ENCODE measurements at regions not wholly inside any gene's neighbourhood (a gene's known extent, or its start where the extent isn't known, plus 50 kb on each side); places are given as distances from the start of the nearest gene placed in this dataset.

- no peak for DNase-seq
Measured at GRCh38 chr6:23562554-23562953, 563.5 kb upstream of the NRSN1 start.

DNA sequence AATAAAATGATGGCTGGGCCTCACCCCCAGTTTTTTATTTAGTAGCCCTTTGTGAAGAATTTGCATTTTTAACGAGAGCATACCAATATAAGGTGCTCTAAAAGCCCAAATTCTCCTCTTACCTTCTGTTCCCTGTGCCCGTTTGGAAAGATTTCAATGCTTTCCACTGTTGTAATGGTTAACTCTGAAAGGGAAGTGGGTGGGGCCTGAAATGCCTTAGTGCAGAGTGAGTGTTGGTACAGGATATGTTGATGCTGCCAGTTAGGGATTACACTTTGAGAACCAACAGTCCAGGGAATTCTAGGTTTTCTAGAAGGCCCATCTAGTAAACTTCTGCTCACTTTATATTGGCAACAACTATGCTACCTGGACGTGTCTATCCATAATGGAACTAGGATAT, 562.7 kb upstream of the NRSN1 start:
- DNase-seq, result no peak

DNA sequence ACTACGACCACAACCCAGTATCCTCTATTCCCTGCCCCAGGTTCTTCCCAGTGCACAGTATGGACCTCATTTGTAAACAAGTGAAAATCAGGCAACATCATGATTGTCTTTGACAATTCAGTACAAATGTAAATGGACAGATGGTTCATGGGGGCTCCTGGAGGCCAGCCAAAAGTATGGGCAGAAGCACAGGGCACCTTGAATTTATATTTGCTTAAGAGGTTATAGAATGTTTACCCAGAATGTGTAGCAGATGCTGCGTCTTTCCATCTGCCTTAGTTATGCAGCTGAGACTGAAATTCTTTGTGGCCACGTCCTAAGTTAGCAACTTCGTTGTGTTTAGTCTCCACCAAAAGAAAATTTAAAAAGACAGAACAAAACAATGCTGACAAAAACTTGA, 559.6 kb upstream of the NRSN1 start:
- DNase-seq, result no peak

- no peak for DNase-seq
Measured at GRCh38 chr6:23568292-23568691, 557.7 kb upstream of the NRSN1 start.

- DNase-seq, result no peak
Measured at GRCh38 chr6:23584134-23584763, 541.8 kb upstream of the NRSN1 start.

DNA sequence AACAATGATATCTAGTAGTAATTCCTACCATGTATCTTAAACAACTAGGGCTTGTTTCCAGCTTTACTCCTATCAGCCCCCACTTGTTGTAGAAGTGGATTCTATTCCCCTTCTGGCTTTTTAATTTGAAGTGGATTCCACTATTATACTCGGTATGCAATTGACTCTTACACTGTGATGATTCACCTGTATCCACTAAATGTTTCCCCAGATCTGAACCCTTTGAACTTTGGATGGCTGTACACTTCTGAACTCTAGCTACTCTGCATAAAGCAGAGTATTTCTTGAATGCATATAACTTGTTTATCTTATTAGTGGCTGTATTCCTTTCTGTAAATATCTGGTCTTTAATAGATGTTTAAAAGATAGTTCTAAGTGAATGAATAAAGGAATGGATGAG, 538.4 kb upstream of the NRSN1 start:
- DNase-seq, result no peak

GRCh38 chr6:23589811-23590210, 536.2 kb upstream of the NRSN1 start:
- no peak for DNase-seq

DNA sequence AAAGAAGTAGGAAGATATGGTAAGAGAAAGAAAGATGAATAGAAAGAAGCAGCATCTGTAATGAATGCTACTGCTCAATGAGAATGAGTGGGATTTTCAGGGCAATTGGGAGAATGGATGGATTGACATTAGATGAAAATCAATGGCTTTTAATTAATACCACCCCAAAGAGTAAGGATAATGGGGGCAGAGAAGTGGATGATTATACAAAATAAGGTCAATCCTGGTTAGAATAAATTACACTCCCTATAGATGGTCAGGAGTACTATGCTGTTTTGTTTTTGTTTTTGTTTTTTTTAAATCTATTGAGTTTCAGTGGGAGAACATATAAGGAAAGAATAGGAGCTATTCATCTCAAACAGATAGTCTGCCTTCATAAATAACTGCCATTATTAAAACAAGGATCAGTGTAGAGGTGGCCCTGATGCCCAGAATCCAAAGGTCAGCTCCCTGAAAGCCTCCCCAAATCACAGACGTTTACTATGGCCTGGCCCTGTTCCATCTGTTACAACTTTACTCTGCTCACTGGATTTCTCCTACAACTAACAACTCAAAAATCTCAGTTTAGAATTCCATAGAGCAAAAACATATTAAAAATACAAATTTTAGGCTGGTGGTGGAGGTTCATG, 535.4 kb upstream of the NRSN1 start:
- no peak for DNase-seq

DNA sequence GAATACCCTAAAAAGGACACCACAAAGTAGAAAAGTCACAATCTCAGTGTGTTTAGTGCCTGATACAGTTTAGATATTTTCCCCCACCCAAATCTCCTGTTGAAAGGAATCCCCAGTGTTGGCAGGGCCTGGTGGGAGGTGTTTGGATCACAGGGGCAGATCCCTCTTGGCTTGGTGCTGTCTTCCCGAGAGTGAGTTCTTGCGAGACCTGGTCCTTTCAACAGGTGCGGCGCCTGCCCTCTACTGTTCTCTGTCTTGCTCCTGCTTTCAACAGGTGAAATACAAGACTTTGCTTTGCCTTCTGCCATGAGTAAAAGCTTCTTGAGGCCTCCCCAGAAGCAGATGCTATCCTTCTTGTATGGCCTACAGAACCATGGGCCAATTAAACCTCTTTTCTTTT, 534.3 kb upstream of the NRSN1 start:
- no peak for DNase-seq

DNA sequence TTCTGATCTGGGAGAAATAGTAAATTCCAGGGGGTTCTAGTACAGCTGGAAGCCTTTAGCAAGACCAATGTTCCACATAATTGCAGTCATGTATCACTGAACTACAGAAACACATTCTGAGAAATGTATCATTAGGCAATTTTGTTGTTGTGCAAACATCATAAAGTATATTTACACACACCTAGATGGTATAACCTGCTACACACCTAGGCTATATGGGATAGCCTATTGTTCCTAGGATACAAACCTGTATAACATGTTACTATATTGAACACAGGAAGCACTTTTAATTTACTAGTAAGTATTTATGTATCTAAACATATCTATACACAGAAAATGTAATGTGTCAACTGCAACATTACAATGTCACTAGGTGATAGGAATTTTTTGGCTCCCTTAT, 525.9 kb upstream of the NRSN1 start:
- no peak for DNase-seq

DNA sequence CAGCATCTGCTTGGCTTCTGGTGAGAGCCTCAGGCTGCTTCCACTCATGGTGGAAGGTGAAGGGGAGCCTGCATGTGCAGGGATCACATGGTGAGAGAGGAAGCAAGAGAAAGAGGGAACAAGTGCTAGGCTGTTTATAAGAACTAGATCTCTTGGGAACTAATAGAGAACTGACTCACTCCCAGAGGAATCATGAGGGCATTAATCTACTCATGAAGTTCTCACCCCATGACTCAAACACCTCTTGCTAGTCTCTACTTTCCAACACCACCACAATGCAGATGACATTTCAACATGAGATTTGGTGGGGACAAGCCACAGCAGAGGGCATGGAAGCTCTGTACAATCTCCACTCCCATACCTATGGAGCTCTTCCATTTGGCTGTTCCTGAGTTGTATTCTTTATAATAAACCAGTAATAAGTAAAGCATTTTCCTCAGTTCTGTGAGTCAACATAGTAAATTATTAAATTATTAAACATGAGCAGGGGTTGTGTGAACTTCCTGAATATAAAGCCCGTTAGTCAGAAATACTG, 524.1 kb upstream of the NRSN1 start:
- DNase-seq, result no peak

DNA sequence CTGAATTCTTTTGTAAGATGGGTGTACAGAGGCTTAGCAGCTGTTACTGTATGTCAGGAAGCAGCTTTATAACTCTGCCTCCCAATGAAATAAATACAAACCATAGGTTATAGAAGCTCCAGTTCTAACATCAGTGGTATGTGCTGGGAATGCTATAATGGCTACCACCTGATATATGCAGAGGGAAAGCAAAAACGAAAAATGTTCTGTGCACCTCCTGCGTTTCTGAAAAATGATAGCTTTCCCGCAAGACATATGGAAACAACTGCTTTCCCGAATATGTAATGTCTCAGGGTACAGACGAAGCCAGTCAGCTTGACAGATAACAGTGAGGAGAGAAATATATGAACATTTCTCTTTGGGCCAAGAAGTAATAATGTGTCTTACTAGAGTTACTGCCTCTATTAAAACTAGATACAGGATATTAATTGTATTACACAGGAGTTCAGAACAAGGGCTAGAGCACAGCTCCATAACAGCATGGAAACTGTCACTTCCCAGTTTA, 517.0 kb upstream of the NRSN1 start:
- peak in 1 of 3 donors; percentile 52 for DNase-seq

- DNase-seq, result peak in 1 of 3 donors; percentile 22
Measured at GRCh38 chr6:23611776-23612381, 514.1 kb upstream of the NRSN1 start.

- no peak for DNase-seq
Measured at GRCh38 chr6:23618366-23618765, 507.6 kb upstream of the NRSN1 start.

GRCh38 chr6:23620911-23621401, 505.1 kb upstream of the NRSN1 start:
- DNase-seq, result peak; percentile 49 to 72 (median 53)

GRCh38 chr6:23630726-23631635, 495.0 kb upstream of the NRSN1 start:
- DNase-seq, result peak in 1 of 3 donors; percentile 12

GRCh38 chr6:23633996-23634395, 492.0 kb upstream of the NRSN1 start:
- DNase-seq, result no peak

GRCh38 chr6:23635150-23635549, 490.9 kb upstream of the NRSN1 start:
- no peak for DNase-seq

- DNase-seq, result no peak
Measured at GRCh38 chr6:23637296-23637695, 488.7 kb upstream of the NRSN1 start.

DNA sequence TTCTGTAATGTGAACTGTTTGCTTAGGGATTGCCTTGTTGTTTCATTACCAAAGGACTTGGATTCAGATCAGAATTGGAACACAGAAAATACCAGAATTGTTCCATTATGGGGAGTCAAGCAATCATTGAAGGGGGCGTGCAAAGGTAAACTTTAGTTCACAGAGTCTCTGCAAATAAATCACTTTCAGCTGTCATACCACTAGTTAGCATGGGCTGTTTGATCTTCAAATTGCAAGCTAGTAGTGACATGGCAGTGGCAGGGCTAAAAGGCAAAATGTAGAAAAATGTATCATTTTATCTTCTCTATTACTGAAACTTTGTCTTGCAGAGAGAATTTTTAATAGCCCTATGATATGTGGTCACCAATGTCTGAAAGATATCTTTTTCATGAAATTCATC, 483.2 kb upstream of the NRSN1 start:
- no peak for DNase-seq

DNA sequence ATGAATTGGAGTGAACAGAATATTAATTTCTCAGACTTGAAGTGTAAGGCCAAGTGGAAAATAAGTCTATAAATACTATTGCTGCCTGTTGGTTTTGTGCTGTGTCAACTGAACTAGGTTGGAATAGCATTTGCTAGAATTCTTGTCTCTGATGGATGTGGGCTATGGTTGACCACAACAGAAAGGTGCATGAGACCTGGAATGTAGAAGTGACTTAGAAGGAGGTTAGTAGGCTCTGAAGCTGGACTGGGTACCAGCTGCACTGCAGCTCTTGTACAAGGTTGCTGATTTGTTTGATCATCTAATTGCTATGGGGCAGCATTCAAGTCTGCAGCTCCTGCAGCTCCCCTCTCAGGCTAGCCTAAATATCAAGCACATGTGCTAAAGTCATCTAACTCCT, 479.0 kb upstream of the NRSN1 start:
- DNase-seq, result no peak

GRCh38 chr6:23650676-23651075, 475.3 kb upstream of the NRSN1 start:
- no peak for DNase-seq
